Prostate gland (tissue), 1 donor: ENCODE measurements at regions not wholly inside any gene's neighbourhood (a gene's known extent, or its start where the extent isn't known, plus 50 kb on each side); places are given as distances from the start of the nearest gene placed in this dataset.

Experiments used
- POLR2A ChIP-seq: fragments of 450-650 bp; IDR thresholded peaks from one replicate; pipeline ENCODE4 v1.6.1; 2016; ENCODE audit warnings: antibody characterized with exemption, mild to moderate bottlenecking
- POLR2AphosphoS5 ChIP-seq: sonication (generic); formaldehyde crosslinking; IDR thresholded peaks from one replicate; pipeline ENCODE4 v1.6.1; 2017; ENCODE audit warnings: antibody characterized with exemption

GRCh38 chr20:5432030-5432429 is 115.3 kb upstream of the PROKR2 start:
- no peak for TF ChIP-seq POLR2AphosphoS5
- no peak for TF ChIP-seq POLR2A
